ENCODE measurements at regions not wholly inside any gene's neighbourhood (a gene's known extent, or its start where the extent isn't known, plus 50 kb on each side); places are given as distances from the start of the nearest gene placed in this dataset.

- TF ChIP-seq FOXP2 (optimal IDR thresholded peaks at IDR 0.05; ENCODE audit: borderline replicate concordance, extremely low read depth, extremely low read length, insufficient read depth) (no peak), REST (IDR thresholded peaks at IDR 0.05; ENCODE audit: insufficient read depth in 1 of 2, low read depth in 2 of 2, low read length in 2 of 2) (no peak), POLR2AphosphoS5 (IDR thresholded peaks at IDR 0.05; ENCODE audit: low read depth, low read length) (no peak), SIN3A (IDR thresholded peaks at IDR 0.05; ENCODE audit: borderline replicate concordance, insufficient read depth, low read length) (no peak), TAF1 (IDR thresholded peaks at IDR 0.05; ENCODE audit: borderline replicate concordance, insufficient read depth, low read length) (no peak)
Observed at GRCh38 chr1:5368201-5368600, 624.0 kb downstream of the NPHP4 start.

- TF ChIP-seq POLR2AphosphoS5 (IDR thresholded peaks at IDR 0.05; ENCODE audit: low read depth, low read length) (no peak), SIN3A (IDR thresholded peaks at IDR 0.05; ENCODE audit: borderline replicate concordance, insufficient read depth, low read length) (no peak), FOXP2 (optimal IDR thresholded peaks at IDR 0.05; ENCODE audit: borderline replicate concordance, extremely low read depth, extremely low read length, insufficient read depth) (no peak), TAF1 (IDR thresholded peaks at IDR 0.05; ENCODE audit: borderline replicate concordance, insufficient read depth, low read length) (no peak), REST (IDR thresholded peaks at IDR 0.05; ENCODE audit: insufficient read depth in 1 of 2, low read depth in 2 of 2, low read length in 2 of 2) (no peak)
Observed at GRCh38 chr1:5367306-5367705, 624.9 kb downstream of the NPHP4 start.

GRCh38 chr1:5365751-5366150 lies 626.5 kb downstream of the NPHP4 start:
- TF ChIP-seq POLR2AphosphoS5 (IDR thresholded peaks at IDR 0.05; ENCODE audit: low read depth, low read length) (no peak), REST (IDR thresholded peaks at IDR 0.05; ENCODE audit: insufficient read depth in 1 of 2, low read depth in 2 of 2, low read length in 2 of 2) (no peak), FOXP2 (optimal IDR thresholded peaks at IDR 0.05; ENCODE audit: borderline replicate concordance, extremely low read depth, extremely low read length, insufficient read depth) (no peak), TAF1 (IDR thresholded peaks at IDR 0.05; ENCODE audit: borderline replicate concordance, insufficient read depth, low read length) (no peak), SIN3A (IDR thresholded peaks at IDR 0.05; ENCODE audit: borderline replicate concordance, insufficient read depth, low read length) (no peak)

- TF ChIP-seq TAF1 (IDR thresholded peaks at IDR 0.05; ENCODE audit: borderline replicate concordance, insufficient read depth, low read length), result no peak
- TF ChIP-seq FOXP2 (optimal IDR thresholded peaks at IDR 0.05; ENCODE audit: borderline replicate concordance, extremely low read depth, extremely low read length, insufficient read depth), result no peak
- TF ChIP-seq POLR2AphosphoS5 (IDR thresholded peaks at IDR 0.05; ENCODE audit: low read depth, low read length), result no peak
- TF ChIP-seq SIN3A (IDR thresholded peaks at IDR 0.05; ENCODE audit: borderline replicate concordance, insufficient read depth, low read length), result no peak
- no peak for TF ChIP-seq REST (IDR thresholded peaks at IDR 0.05; ENCODE audit: insufficient read depth in 1 of 2, low read depth in 2 of 2, low read length in 2 of 2)
Observed at GRCh38 chr1:5364591-5364990, 627.6 kb downstream of the NPHP4 start.

- TF ChIP-seq REST (IDR thresholded peaks at IDR 0.05; ENCODE audit: insufficient read depth in 1 of 2, low read depth in 2 of 2, low read length in 2 of 2), result no peak
- no peak for TF ChIP-seq TAF1 (IDR thresholded peaks at IDR 0.05; ENCODE audit: borderline replicate concordance, insufficient read depth, low read length)
- no peak for TF ChIP-seq SIN3A (IDR thresholded peaks at IDR 0.05; ENCODE audit: borderline replicate concordance, insufficient read depth, low read length)
- TF ChIP-seq FOXP2 (optimal IDR thresholded peaks at IDR 0.05; ENCODE audit: borderline replicate concordance, extremely low read depth, extremely low read length, insufficient read depth), result no peak
- TF ChIP-seq POLR2AphosphoS5 (IDR thresholded peaks at IDR 0.05; ENCODE audit: low read depth, low read length), result no peak
Observed at GRCh38 chr1:5354681-5355080, 637.5 kb downstream of the NPHP4 start.

All from PFSK-1 (cell line).